ENCODE measurements at regions not wholly inside any gene's neighbourhood (a gene's known extent, or its start where the extent isn't known, plus 50 kb on each side); places are given as distances from the start of the nearest gene placed in this dataset.
A peak's percentile ranks its signal among the peaks of the same experiment; 100 is the strongest.

DNA sequence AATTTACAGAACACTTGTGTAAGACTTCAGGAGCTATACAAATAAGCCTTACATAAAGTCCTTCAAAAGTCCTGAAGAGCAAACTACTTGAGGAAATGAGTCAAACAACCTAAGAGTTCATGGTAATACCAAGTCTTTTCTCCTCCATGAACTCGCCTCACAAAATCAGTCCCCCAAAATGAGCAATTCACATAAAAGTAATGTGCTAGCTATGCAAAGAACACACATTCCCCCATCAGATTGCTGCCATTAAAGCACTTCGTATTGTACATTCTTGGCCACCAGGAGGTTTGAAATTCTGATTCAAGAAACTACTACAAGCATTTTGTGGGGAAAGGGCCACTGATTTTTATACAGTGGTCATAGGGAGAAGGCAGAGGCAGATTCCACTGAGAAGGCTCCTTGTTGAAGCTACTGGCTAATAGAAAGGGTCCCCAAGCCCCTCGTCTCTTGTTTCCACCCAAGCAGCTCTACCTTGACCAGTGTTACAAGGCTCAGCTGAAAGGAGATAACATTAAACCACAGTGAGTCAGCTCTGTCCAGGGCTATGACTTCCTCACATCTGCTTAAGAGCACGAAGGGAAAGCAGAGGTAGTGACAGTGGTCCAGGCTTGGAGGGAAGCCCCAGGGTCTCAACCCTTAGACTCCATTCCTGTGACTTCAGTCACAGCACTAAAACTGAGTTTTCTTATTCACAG is 115.2 kb upstream of the CDK1 start:
- Mint-ChIP-seq H3K27ac (no peak overlapping the region), H3K4me1 (ENCODE audit: low read depth) (peaks cover 23% of the 10 kb centered on the region), H3K4me3 (no peak overlapping the region), H3K9me3 (no peaks in the 10 kb centered on the region), H3K27me3 (ENCODE audit: low read depth) (no peaks in the 10 kb centered on the region), H3K36me3 (ENCODE audit: low read depth) (peaks cover 2% of the 10 kb centered on the region)
- DNase-seq = peak; percentile 23
- intact Hi-C loops (cut with micrococcal nuclease) = no loop called here
- CTCF ChIA-PET = interaction anchor here (1.4 to 2.8 kb wide), 3 partner anchors 14 to 548 kb away, joined by 3 to 8 read pairs (median 6); no protein-coding TSS in a partner anchor

DNA sequence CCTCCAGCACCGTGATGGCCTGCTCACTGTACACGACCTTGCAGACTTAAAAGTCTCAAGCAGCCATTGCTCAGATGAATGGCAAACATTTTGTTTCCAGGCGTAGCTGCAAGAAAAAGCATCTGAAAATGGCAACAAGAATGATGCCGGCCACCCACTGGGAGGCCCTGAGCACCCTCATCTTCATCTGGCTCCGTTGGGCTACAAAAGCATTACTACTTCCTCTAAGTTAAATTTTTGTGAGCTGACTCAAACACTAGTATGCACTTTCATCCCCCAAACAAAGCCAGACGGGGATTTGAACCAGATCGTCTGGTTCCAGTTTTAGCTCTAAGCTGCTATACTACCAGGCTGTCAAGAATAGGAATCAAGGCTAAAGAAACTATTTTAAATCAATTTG is 116.6 kb upstream of the CDK1 start:
- CTCF ChIA-PET = interaction anchor here (1.4 to 2.8 kb wide), 2 partner anchors 12 to 547 kb away, joined by 3 to 8 read pairs; no protein-coding TSS in a partner anchor
- Mint-ChIP-seq H3K36me3 (ENCODE audit: low read depth) (peaks cover 2% of the 10 kb centered on the region), H3K27ac (no peak overlapping the region), H3K9me3 (no peaks in the 10 kb centered on the region), H3K4me1 (ENCODE audit: low read depth) (peaks cover 28% of the 10 kb centered on the region), H3K27me3 (ENCODE audit: low read depth) (no peaks in the 10 kb centered on the region), H3K4me3 (no peak overlapping the region)
- DNase-seq = no peak
- intact Hi-C loops (cut with micrococcal nuclease) = no loop called here

DNA sequence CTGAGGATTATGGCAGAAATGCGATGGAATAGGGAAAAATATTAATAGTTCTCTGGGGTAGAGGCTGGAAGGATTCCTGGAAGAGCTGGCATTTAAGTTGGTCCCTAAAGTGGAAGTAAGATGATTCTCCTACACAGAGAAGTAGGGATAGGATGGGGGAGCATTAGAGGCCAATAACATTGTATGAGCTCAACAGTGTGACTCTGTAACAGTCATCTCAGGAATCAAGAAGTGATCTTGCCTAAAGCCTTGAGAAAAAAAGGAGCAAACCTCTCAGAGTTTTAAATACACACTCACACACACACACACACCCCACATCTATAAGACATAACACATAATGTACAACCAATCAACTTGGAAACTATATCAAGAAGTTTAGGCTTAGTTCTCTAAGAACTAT is 117.7 kb upstream of the CDK1 start:
- peaks cover 2% of the 10 kb centered on the region for H3K36me3 Mint-ChIP-seq (ENCODE audit: low read depth)
- no peak overlapping the region for H3K27ac Mint-ChIP-seq
- no peaks in the 10 kb centered on the region for H3K9me3 Mint-ChIP-seq
- H3K27me3 Mint-ChIP-seq (ENCODE audit: low read depth) = no peaks in the 10 kb centered on the region
- DNase-seq = no peak
- no peak overlapping the region for H3K4me3 Mint-ChIP-seq
- CTCF ChIA-PET = interaction anchor here (0.6 to 1.3 kb wide), 3 partner anchors 9 to 216 kb away, joined by 3 read pairs; no protein-coding TSS in a partner anchor
- intact Hi-C loops (cut with micrococcal nuclease) = no loop called here
- H3K4me1 Mint-ChIP-seq (ENCODE audit: low read depth) = peaks cover 24% of the 10 kb centered on the region

DNA sequence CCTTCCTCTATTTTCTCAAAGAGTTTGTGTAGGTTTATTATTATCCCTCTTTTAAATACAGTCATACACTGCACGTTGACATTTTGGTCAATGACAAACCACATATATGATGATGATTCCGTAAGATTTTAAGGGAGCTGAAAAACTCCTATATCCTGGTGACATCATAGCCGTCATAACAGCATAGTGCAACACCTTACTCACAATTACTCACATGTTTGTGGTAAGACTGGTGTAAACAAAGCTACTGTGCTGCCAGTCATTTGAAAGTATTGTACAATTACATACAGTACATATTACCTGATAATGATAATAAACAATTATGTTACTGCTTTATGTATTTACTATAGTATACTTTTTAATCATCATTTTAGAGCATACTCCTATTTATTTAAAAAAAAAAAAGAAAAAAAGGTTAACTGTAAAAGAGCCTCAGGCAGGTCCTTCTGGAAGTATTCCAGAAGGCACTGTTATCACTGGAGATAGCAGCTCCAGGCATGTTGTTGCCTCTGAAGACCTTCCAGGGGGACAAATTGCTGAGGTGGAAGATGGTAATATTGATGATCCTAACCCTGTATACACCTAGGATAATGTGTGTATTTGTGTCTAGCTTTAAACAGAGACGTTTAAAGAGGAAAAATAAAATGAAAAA is 123.3 kb upstream of the CDK1 start:
- CTCF ChIA-PET = interaction anchor here (0.6 to 0.9 kb wide), 3 partner anchors 10 to 108 kb away, joined by 3 read pairs; no protein-coding TSS in a partner anchor
- Mint-ChIP-seq H3K27me3 (ENCODE audit: low read depth) (no peaks in the 10 kb centered on the region), H3K27ac (no peak overlapping the region), H3K36me3 (ENCODE audit: low read depth) (peaks cover 2% of the 10 kb centered on the region), H3K4me3 (no peak overlapping the region), H3K4me1 (ENCODE audit: low read depth) (peaks cover 5% of the 10 kb centered on the region), H3K9me3 (no peaks in the 10 kb centered on the region)
- intact Hi-C loops (cut with micrococcal nuclease) = no loop called here
- DNase-seq = no peak

DNA sequence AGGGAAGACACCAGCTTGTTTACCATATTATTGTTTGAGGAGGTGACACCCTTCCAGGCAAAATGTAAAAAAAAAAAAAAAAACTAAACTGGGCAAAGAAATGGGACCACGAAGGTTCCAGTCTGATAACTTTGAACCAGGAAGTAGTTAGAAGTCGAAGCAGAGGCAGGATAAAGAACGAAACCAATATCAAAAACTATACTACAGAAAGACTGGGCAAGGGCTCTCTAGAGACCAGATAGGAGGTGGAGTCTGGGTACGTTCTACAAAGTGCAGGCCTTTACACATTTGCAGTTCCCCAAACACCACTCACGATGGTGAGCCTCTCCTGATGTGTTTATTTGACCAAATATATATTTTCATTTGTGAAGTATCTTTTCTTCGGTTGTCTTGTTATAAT is 125.7 kb upstream of the CDK1 start:
- H3K9me3 Mint-ChIP-seq = no peaks in the 10 kb centered on the region
- H3K27ac Mint-ChIP-seq = no peak overlapping the region
- H3K36me3 Mint-ChIP-seq (ENCODE audit: low read depth) = no peaks in the 10 kb centered on the region
- DNase-seq = no peak
- H3K27me3 Mint-ChIP-seq (ENCODE audit: low read depth) = no peaks in the 10 kb centered on the region
- CTCF ChIA-PET = interaction anchor here (0.5 kb wide), 1 partner anchor 36 kb away, joined by 6 read pairs; no protein-coding TSS in a partner anchor
- H3K4me1 Mint-ChIP-seq (ENCODE audit: low read depth) = peaks cover 11% of the 10 kb centered on the region
- intact Hi-C loops (cut with micrococcal nuclease) = no loop called here
- no peak overlapping the region for H3K4me3 Mint-ChIP-seq

DNA sequence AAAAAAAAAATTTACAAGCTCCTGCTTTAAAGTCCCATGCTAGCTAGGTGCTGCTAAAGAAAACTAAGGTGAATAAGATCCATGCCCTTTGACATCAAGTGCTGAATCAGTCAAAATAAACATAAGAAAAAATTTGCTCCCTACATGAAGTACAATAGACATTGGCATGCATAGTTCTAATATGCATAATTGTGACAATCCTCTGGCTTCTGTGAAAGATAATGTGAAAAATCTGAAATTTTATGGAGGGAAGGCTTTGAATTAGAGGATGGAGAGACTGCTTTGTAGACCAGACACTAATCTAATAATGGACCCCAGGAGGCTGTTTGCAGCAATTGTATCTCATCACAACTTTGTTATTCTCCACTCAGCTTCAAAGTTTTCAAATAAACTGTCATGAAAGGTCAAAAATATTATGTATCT is 127.9 kb upstream of the CDK1 start:
- Mint-ChIP-seq H3K9me3 (no peaks in the 10 kb centered on the region), H3K36me3 (ENCODE audit: low read depth) (no peaks in the 10 kb centered on the region), H3K27ac (no peak overlapping the region), H3K4me1 (ENCODE audit: low read depth) (peaks cover 6% of the 10 kb centered on the region), H3K4me3 (no peak overlapping the region), H3K27me3 (ENCODE audit: low read depth) (no peaks in the 10 kb centered on the region)
- no peak for DNase-seq
- CTCF ChIA-PET = interaction anchor here (1.1 to 7.1 kb wide), 5 partner anchors 9 to 206 kb away, joined by 3 to 81 read pairs (median 6); no protein-coding TSS in a partner anchor
- intact Hi-C loops (cut with micrococcal nuclease) = no loop called here

DNA sequence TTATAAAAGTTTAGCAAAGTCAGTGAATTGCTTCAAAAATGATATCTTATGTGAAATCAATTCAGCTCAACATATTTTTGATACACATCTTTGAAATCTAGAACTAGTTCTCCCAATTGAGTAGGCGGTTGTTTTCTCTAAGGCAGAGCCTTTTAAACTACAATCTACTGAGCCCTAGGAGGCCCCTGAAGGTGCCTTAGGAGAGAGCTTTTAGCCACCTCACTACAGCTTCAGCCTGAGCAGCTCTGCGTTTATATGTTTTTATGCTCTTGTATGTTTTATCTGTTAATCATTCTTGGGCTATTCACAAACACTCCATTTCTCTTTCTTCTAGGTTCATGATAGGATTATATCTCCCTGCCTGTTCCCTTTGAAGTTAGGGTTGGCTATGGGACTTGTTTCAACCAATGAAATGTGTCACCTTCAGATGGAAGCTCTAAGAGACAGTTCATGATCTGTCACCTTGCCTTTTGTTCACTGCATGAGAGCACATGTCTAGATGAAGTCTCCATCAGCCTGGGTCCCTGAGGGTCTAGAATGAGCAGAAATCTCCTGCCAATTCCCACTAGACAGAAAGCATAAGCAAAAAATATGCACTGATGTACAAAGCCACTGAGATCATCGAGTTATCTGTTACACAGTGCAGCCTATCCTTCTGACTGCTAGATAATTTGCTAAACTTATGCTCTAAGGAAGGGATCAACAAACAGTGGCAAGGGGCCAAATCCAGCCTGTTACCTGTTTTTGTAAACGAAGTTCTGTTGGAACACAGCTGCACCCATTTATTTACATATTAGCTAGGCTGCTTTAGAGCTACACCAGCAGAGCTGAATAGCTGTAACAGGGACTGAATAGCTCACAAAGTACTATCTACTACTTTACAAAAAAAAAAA is 128.5 kb upstream of the CDK1 start:
- intact Hi-C loops (cut with micrococcal nuclease) = loop anchor here (5.0 to 10.0 kb wide), 4 partner anchors 335 to 1865 kb away; partner anchors contain the start of gene CCDC6
- Mint-ChIP-seq H3K4me1 (ENCODE audit: low read depth) (peaks cover 6% of the 10 kb centered on the region), H3K9me3 (no peaks in the 10 kb centered on the region), H3K4me3 (no peak overlapping the region), H3K27me3 (ENCODE audit: low read depth) (no peaks in the 10 kb centered on the region), H3K27ac (no peak overlapping the region), H3K36me3 (ENCODE audit: low read depth) (no peaks in the 10 kb centered on the region)
- no peak for DNase-seq
- CTCF ChIA-PET = interaction anchor here (0.7 to 7.1 kb wide), 11 partner anchors 10 to 472 kb away, joined by 3 to 81 read pairs (median 3); no protein-coding TSS in a partner anchor

DNA sequence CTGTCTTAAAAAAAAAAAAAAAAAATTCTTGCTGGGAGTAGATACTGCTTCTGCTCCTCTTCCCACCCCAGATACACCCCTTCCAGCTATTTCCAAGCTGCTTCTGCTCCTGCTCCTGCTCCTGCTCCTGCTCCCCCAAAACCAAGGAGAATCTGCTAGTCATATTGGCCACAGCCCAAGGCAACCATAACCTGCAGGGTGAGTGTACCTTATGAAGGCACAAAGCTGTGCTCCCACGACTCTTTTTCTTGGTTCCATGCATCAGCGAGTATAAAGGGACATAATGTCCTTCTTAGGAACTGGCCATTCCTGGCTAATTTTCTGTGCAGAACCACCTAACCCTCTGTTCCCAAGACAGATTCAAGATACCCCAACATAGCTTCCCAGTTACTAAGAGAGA is 129.5 kb upstream of the CDK1 start:
- Mint-ChIP-seq H3K4me3 (no peak overlapping the region), H3K9me3 (no peaks in the 10 kb centered on the region), H3K36me3 (ENCODE audit: low read depth) (no peaks in the 10 kb centered on the region), H3K4me1 (ENCODE audit: low read depth) (peaks cover 10% of the 10 kb centered on the region), H3K27me3 (ENCODE audit: low read depth) (no peaks in the 10 kb centered on the region), H3K27ac (no peak overlapping the region)
- intact Hi-C loops (cut with micrococcal nuclease) = loop anchor here (5.0 to 10.0 kb wide), 4 partner anchors 334 to 1864 kb away; partner anchors contain the start of gene CCDC6
- DNase-seq = no peak
- CTCF ChIA-PET = interaction anchor here (0.6 to 7.1 kb wide), 10 partner anchors 10 to 215 kb away, joined by 3 to 81 read pairs (median 4); no protein-coding TSS in a partner anchor

DNA sequence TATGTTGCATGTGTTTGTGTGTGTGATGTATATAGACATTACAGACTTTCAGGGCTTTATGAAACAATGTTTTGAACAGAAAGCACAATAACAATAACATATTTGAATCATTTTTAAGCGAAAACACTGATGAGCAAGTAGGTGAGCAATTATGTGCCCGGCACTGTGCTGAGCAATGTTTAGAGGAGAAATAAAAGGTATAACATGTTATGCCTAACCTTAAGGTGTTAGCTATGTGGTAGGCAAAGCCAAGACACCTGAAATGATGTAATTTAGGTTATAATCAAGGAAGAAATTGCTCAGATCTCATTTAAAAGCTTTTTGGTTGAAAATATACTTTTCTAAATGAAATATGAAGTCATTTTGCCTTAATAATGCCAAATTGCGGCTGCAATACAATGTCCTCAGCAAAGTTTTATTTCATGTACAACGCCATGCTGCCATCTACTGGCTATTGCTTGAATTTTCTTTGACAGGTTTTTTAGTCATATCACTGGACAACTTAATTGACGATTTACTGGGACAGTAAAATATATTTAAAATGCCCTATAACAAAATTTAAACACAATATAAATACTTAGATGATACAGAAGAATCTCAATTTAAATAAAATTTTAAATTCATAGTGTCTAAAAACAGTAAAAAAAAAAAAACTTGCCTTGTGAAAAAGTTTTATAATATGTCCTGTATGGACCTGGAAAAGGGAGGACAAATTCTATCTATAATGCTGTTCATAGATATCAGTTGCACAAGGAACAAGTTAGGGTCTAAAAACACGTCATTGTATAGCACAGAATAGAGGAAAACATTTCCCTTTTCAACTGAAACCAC is 131.1 kb upstream of the CDK1 start:
- H3K9me3 Mint-ChIP-seq = no peaks in the 10 kb centered on the region
- DNase-seq = peak; percentile 71
- H3K27ac Mint-ChIP-seq = no peak overlapping the region
- no peak overlapping the region for H3K4me3 Mint-ChIP-seq
- H3K27me3 Mint-ChIP-seq (ENCODE audit: low read depth) = no peaks in the 10 kb centered on the region
- peaks cover 10% of the 10 kb centered on the region for H3K4me1 Mint-ChIP-seq (ENCODE audit: low read depth)
- intact Hi-C loops (cut with micrococcal nuclease) = loop anchor here (1.0 to 10.0 kb wide), 10 partner anchors 98 to 1862 kb away; partner anchors contain the start of gene CCDC6
- CTCF ChIA-PET = interaction anchor here (0.7 to 7.1 kb wide), 25 partner anchors 9 to 1021 kb away, joined by 3 to 81 read pairs (median 4); no protein-coding TSS in a partner anchor
- H3K36me3 Mint-ChIP-seq (ENCODE audit: low read depth) = no peaks in the 10 kb centered on the region

DNA sequence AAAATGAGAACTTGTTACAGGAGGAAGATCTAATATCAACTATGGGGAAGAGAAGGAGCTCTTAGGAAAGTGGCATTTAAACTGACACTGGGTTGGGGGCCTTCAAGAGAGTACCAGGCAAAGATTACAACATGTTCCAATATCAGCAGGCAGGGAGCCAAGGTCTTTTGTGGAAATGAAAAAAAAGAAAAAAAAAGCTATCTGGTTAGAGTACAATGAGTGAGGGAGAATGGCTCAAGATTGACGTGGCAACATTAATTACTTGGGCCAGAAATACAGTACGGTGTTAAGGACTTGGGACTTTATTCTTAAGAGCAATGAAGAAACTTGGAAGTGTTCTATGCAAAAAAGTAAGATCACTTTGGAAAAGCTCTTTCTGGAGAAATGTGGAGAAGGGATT is 132.3 kb upstream of the CDK1 start:
- Mint-ChIP-seq H3K27me3 (ENCODE audit: low read depth) (no peaks in the 10 kb centered on the region), H3K27ac (no peak overlapping the region), H3K4me1 (ENCODE audit: low read depth) (peaks cover 10% of the 10 kb centered on the region)

More for the DNA sequence above, 132.3 kb upstream of the CDK1 start:
- intact Hi-C loops (cut with micrococcal nuclease) = loop anchor here (5.0 to 10.0 kb wide), 4 partner anchors 331 to 1861 kb away; partner anchors contain the start of gene CCDC6
- no peaks in the 10 kb centered on the region for H3K9me3 Mint-ChIP-seq
- DNase-seq = no peak
- no peaks in the 10 kb centered on the region for H3K36me3 Mint-ChIP-seq (ENCODE audit: low read depth)
- H3K4me3 Mint-ChIP-seq = no peak overlapping the region
- CTCF ChIA-PET = interaction anchor here (0.7 to 7.1 kb wide), 26 partner anchors 9 to 1020 kb away, joined by 3 to 81 read pairs (median 4); no protein-coding TSS in a partner anchor
